NCI-H2196 (cell line): ENCODE measurements at regions not wholly inside any gene's neighbourhood (a gene's known extent, or its start where the extent isn't known, plus 50 kb on each side); places are given as distances from the start of the nearest gene placed in this dataset.

Experiments
- DNase-seq: peaks from one replicate; lab custom pipeline; 2025; ENCODE audit not compliant: unreplicated experiment; lab: John Stamatoyannopoulos, UW

DNA sequence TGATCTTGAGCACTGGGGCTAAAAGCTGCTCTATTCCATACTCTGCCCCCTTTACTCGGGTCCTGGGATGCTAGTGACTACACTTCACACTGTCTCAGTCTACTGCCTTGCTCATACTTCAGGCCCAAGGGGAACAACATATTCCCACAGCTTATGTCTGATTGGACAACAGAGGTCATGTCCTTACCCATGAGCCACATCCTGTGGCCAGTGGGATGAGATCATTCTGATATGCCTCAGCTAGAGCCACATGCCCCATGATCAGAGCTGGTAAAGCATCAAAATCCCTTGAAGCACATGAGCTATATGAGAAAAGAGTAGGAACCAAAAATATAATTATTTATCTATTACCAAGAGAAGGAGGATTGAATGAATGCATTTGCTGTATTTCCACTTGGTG lies 290.1 kb upstream of the TSHZ3 start:
- DNase-seq = no peak

GRCh38 chr19:31641591-31641990 lies 292.4 kb upstream of the TSHZ3 start:
- DNase-seq = no peak

DNA sequence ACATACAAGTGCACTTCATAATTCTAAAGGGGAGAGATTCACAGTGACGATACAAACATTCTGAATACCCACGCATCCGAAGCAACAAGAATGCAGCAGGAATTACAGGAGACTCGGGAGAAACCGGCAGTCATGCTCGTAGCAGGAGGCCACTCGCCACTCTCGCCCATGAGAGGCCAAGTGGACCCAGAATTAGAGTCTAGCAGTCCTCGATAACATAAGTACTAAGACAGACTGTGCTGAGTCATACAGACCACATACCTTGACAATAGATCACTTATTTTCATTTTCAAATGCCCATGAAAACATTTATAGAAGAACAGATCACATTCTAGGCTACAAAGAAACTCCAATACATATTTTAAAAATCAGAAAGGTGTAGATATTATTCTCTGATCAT lies 299.1 kb upstream of the TSHZ3 start:
- no peak for DNase-seq

- no peak for DNase-seq
Measured at GRCh38 chr19:31656507-31656906, 307.3 kb upstream of the TSHZ3 start.

DNA sequence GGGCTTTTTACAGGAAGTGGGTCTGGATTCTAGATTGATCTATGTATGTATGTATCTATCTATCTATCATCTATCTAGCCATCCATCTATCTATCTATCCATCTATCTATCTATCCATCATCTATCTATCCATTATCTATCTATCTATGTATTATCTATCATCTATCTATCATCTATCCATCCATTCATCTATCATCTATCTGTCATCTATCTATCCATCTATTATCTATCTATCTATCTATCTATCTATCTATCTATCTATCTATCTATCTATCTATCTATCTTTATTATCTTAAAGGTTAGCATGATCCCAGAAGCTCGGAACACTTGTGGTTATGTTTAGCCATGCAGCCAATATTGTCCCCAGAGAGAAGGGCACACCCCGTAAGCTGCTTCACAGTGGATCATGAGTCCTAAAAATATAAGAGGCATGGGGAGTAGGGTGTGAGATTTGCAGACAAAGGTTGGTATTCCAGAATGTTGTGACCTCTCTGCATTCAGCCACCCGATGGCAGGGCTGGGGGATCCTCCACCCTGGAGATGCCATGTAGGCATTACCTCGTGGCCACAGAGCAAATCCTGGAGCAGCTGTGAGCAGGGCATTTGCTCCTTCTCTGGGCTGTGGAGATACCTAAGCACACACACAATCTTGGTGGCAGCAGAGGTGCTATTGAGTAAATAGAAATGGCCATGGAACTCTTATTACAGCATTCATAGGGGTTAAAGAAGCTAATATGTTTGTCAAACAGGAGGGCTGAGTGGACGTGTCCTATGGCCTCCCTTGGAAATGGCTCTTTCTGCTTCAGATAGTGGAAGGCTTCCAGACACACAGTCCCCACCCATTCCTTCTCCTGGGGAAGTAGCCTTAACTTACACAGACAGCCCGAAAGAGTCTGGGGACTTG lies 310.0 kb upstream of the TSHZ3 start:
- no peak for DNase-seq

- DNase-seq = no peak
Measured at GRCh38 chr19:31659897-31660210, 310.6 kb upstream of the TSHZ3 start.

- no peak for DNase-seq
Measured at GRCh38 chr19:31664096-31664495, 314.9 kb upstream of the TSHZ3 start.

- DNase-seq = no peak
Measured at GRCh38 chr19:31664997-31665396, 315.8 kb upstream of the TSHZ3 start.

GRCh38 chr19:31666126-31666525 lies 316.9 kb upstream of the TSHZ3 start:
- DNase-seq = no peak

DNA sequence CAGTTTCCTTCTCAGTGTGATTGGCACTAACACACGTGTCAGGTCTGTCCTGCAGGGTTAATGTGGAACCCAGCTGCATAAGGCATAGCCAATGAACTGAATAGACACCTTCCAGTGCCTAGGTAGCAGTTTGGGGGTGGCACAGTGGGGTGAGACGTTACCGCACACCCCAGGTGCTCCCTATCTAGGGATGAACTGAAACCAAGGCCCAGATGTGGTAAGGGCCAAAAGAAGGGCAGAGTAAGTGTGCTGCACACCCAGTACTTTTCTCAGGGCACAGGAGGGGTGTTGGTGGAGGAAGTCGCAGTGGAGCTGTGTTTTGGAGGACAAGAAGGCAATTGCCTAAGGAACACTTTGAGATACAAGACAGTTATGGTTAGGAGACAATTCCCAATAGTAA lies 317.9 kb upstream of the TSHZ3 start:
- no peak for DNase-seq

DNA sequence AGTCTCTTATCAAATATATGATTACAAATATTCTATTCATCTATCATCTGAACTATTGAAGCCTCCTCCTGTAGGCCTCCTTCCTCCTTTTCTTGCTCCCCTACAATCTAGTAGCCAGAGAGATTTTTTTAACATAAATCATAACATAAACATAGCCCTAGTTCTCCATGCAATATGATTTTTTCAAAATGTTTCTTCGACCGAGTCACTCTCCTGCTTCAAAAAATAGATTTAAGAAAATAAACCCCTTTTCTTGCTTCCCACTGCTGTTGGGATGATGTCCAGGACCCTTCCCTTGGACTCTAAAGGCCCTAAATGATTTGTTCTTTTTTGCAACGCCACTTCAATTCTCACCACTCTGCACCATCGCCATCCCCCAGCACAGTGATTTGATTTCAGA lies 319.7 kb upstream of the TSHZ3 start:
- no peak for DNase-seq

DNA sequence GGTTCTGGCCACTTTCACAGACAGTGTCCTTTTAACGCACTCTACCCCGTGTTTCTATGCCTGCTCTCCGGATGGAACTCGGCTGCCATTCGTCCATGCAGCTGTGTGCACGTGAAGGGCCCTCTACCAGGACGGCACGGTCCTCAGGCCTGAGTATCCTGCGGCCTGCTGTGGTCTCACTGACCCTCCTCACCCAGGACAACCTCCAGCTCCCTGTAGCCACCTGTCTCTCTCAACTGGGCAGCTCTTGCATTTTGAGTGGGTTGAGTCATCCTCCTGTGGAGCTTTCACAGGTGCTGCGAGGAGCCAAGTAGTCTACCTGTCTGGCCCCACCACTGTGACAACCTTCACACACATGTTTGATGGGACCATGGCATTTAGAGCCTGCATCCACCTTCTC lies 321.7 kb upstream of the TSHZ3 start:
- no peak for DNase-seq

- no peak for DNase-seq
Measured at GRCh38 chr19:31671411-31672035, 322.3 kb upstream of the TSHZ3 start.

DNA sequence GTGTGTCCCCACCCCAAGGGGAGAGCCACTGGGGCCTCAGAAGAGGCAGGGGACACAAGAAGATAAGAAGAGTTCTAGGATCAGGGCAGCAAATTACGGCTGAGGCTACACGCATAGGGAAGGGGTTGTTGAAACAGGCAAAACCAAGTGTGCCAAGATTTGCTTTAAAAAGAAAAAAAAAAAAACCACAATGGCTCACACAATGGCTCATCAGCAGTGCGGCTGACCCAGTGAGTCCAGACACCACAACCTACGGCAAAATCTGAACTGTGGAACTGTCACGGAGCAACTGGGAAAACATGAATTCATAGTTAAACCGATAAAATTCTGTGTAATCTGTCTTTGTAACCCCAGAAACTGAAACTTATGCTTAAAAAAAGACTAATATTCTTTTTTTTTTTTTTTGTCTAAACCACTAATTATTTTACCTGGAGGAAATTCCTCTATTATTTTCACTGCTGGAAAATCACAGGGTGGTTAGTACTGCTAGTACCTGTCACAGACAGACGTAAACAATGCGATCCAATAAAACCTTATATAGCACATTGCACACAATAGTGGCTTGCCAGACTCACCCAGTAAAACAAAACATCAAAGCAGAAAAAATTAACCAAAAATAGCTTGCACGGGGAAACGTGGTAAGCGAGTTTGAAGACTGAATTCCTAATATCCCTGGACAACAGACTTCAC lies 325.4 kb upstream of the TSHZ3 start:
- DNase-seq = no peak

DNA sequence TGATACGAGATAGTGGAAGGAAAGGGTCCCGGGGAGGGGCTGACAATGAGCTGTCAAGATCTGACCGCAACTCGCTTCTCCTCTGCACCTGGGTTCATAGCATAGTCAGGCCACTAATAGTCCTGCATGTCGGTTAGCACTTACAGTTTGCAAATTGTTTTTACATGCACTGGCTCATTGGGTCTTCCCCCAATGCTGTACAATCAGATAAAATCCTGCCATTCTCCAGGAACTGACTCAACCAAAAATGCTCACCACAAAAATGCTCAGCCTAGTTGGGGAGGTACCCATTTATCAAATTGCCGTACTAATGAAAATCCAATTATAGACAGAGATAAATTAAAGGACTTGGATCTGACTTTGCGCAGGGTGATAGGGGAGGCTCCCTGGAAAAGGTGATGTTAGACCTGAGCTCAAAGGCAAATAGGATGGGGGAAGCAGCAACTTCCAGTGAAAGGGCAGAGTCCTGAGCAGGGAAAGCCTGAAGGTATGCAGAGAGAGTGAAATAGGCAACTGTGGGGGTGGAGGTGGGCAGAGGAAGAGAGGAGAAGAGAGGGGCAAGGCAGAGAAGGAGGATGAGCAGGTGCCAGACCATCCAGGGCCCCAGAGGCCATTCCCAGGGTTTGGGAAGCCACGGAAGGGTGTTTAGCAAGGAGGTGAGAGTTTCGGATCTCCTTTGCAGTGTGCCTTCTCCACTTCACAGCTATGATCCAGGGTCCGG lies 326.1 kb upstream of the TSHZ3 start:
- DNase-seq = no peak

- DNase-seq = no peak
Measured at GRCh38 chr19:31676271-31677004, 327.2 kb upstream of the TSHZ3 start.

DNA sequence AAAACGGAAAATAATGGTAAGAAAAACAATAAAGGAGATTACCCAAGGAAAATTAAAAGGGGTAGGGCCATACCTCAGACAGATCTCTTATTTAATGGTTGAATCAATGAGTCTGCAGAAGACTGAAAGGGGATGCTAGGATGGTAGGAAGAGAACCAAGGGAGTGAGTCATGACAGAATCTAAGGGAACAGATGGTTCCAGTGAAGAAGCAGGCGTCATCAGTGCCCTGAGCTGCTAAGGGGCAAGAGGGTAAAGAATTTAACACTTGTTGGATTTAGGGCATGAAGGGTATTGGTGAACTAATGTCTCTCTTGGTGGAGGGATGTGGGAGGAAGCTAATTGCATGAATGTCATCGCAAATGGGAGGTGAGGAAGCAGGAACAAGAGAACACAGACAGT lies 329.2 kb upstream of the TSHZ3 start:
- DNase-seq = no peak

DNA sequence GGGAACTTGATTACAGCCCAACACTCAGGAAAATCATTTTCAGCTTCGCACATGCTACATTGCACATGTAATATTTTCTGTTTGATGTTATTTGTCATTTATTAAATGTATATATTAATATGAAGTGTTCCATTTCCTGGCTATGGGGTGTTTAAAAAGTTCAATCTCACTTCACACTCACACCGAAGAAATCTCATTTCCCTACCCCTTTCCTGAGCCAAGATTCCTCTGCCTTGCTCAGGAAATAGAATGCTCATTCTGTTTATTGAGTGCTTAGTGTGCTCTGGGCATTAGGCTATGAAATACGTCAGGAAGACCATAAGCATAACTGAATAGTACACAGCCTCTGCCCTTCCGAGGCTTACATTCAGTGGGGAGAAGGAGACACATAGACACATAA lies 331.9 kb upstream of the TSHZ3 start:
- no peak for DNase-seq

GRCh38 chr19:31693131-31693932 lies 344.1 kb upstream of the TSHZ3 start:
- no peak for DNase-seq

DNA sequence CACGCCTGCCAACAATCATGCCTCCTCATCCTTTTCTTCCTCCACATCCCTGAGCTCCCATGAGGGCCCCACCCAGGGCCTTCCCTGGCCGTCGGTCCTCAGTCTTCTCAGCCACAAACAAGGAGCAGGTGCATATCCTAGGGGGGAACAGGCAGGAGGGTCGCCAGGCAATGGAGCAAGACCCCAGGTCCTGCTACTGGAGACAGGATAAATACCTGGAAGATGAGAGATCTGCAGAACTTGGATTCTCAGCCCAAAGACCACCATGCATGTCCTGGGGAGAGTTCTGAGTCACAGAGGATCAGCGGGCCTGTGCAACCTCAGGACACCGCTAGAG lies 344.7 kb upstream of the TSHZ3 start:
- no peak for DNase-seq
